ENCODE measurements at regions not wholly inside any gene's neighbourhood (a gene's known extent, or its start where the extent isn't known, plus 50 kb on each side); places are given as distances from the start of the nearest gene placed in this dataset.

GRCh38 chr11:97888641-97889040, 1132.1 kb upstream of the CNTN5 start:
- ChIA-PET CTCF (no interaction called here), POLR2A (no interaction called here)
- TF ChIP-seq BHLHE40 (IDR thresholded peaks at IDR 0.05; ENCODE audit: borderline replicate concordance): no peak
- no peak for TF ChIP-seq TARDBP (IDR thresholded peaks at IDR 0.05)
- TF ChIP-seq NFRKB (IDR thresholded peaks at IDR 0.05): no peak
- no peak for TF ChIP-seq CTBP1 (IDR thresholded peaks at IDR 0.05; ENCODE audit: borderline replicate concordance)
- TF ChIP-seq SUZ12 (IDR thresholded peaks at IDR 0.05): no peak
- TF ChIP-seq FOXA1 (IDR thresholded peaks at IDR 0.05): no peak
- no peak for TF ChIP-seq ELF4 (IDR thresholded peaks at IDR 0.05)
- TF ChIP-seq ARNT (IDR thresholded peaks at IDR 0.05): no peak
- DNase-seq (ENCODE audit: extremely low spot score): no peak

- ChIA-PET POLR2A (no interaction called here), CTCF (no interaction called here)
- TF ChIP-seq NFRKB (IDR thresholded peaks at IDR 0.05) (no peak), FOXM1 (IDR thresholded peaks at IDR 0.05; ENCODE audit: borderline replicate concordance) (no peak)
- DNase-seq (ENCODE audit: extremely low spot score): no peak
Observed at GRCh38 chr11:97890466-97890865, 1130.3 kb upstream of the CNTN5 start.

- TF ChIP-seq CTBP1 (IDR thresholded peaks at IDR 0.05; ENCODE audit: borderline replicate concordance) (no peak), L3MBTL2 (conservative IDR thresholded peaks at IDR 0.05) (no peak), LEF1 (IDR thresholded peaks at IDR 0.05; ENCODE audit: borderline replicate concordance) (no peak)
- ChIA-PET POLR2A (no interaction called here), CTCF (no interaction called here)
Observed at GRCh38 chr11:97893612-97894011, 1127.1 kb upstream of the CNTN5 start.

GRCh38 chr11:97894978-97895377, 1125.8 kb upstream of the CNTN5 start:
- CTCF ChIA-PET: no interaction called here
- TF ChIP-seq FOXA1 (IDR thresholded peaks at IDR 0.05) (no peak), LEF1 (IDR thresholded peaks at IDR 0.05; ENCODE audit: borderline replicate concordance) (no peak), NFRKB (IDR thresholded peaks at IDR 0.05) (no peak), ZNF384 (IDR thresholded peaks at IDR 0.05) (no peak), TARDBP (IDR thresholded peaks at IDR 0.05) (no peak), CTBP1 (IDR thresholded peaks at IDR 0.05; ENCODE audit: borderline replicate concordance) (no peak), PKNOX1 (IDR thresholded peaks at IDR 0.05) (no peak), BHLHE40 (IDR thresholded peaks at IDR 0.05; ENCODE audit: borderline replicate concordance) (no peak), HDGF (IDR thresholded peaks at IDR 0.05; ENCODE audit: borderline replicate concordance) (no peak), FOXK2 (IDR thresholded peaks at IDR 0.05) (no peak), FOXM1 (IDR thresholded peaks at IDR 0.05; ENCODE audit: borderline replicate concordance) (no peak), SUZ12 (IDR thresholded peaks at IDR 0.05) (no peak), ARNT (IDR thresholded peaks at IDR 0.05) (no peak), L3MBTL2 (conservative IDR thresholded peaks at IDR 0.05) (no peak), SP1 (IDR thresholded peaks at IDR 0.05) (no peak), ELF4 (IDR thresholded peaks at IDR 0.05) (no peak)
- POLR2A ChIA-PET: no interaction called here

More at GRCh38 chr11:97893612-97894011, 1127.1 kb upstream of the CNTN5 start:
- DNase-seq (ENCODE audit: extremely low spot score): no peak

GRCh38 chr11:97895572-97895971, 1125.2 kb upstream of the CNTN5 start:
- ChIA-PET CTCF (no interaction called here), POLR2A (no interaction called here)
- TF ChIP-seq ELF4 (IDR thresholded peaks at IDR 0.05) (no peak), SP1 (IDR thresholded peaks at IDR 0.05) (no peak), ARNT (IDR thresholded peaks at IDR 0.05) (no peak), FOXM1 (IDR thresholded peaks at IDR 0.05; ENCODE audit: borderline replicate concordance) (no peak), ZNF384 (IDR thresholded peaks at IDR 0.05) (no peak), HDGF (IDR thresholded peaks at IDR 0.05; ENCODE audit: borderline replicate concordance) (no peak), TARDBP (IDR thresholded peaks at IDR 0.05) (no peak), FOXA1 (IDR thresholded peaks at IDR 0.05) (no peak), NFRKB (IDR thresholded peaks at IDR 0.05) (no peak), BHLHE40 (IDR thresholded peaks at IDR 0.05; ENCODE audit: borderline replicate concordance) (no peak), FOXK2 (IDR thresholded peaks at IDR 0.05) (no peak), LEF1 (IDR thresholded peaks at IDR 0.05; ENCODE audit: borderline replicate concordance) (no peak), PKNOX1 (IDR thresholded peaks at IDR 0.05) (no peak), CTBP1 (IDR thresholded peaks at IDR 0.05; ENCODE audit: borderline replicate concordance) (no peak), L3MBTL2 (conservative IDR thresholded peaks at IDR 0.05) (no peak), SUZ12 (IDR thresholded peaks at IDR 0.05) (no peak)
- no peak for DNase-seq (ENCODE audit: extremely low spot score)

More at GRCh38 chr11:97894978-97895377, 1125.8 kb upstream of the CNTN5 start:
- DNase-seq (ENCODE audit: extremely low spot score): no peak

- CTCF ChIA-PET: no interaction called here
- no peak for DNase-seq (ENCODE audit: extremely low spot score)
- POLR2A ChIA-PET: no interaction called here
- TF ChIP-seq ELF4 (IDR thresholded peaks at IDR 0.05): no peak
- no peak for TF ChIP-seq L3MBTL2 (conservative IDR thresholded peaks at IDR 0.05)
- TF ChIP-seq FOXK2 (IDR thresholded peaks at IDR 0.05): no peak
- TF ChIP-seq SP1 (IDR thresholded peaks at IDR 0.05): no peak
- TF ChIP-seq CTBP1 (IDR thresholded peaks at IDR 0.05; ENCODE audit: borderline replicate concordance): no peak
- no peak for TF ChIP-seq ZNF384 (IDR thresholded peaks at IDR 0.05)
- no peak for TF ChIP-seq ARNT (IDR thresholded peaks at IDR 0.05)
- no peak for TF ChIP-seq TARDBP (IDR thresholded peaks at IDR 0.05)
- no peak for TF ChIP-seq HDGF (IDR thresholded peaks at IDR 0.05; ENCODE audit: borderline replicate concordance)
- no peak for TF ChIP-seq SUZ12 (IDR thresholded peaks at IDR 0.05)
- TF ChIP-seq BHLHE40 (IDR thresholded peaks at IDR 0.05; ENCODE audit: borderline replicate concordance): no peak
- TF ChIP-seq NFRKB (IDR thresholded peaks at IDR 0.05): no peak
- TF ChIP-seq LEF1 (IDR thresholded peaks at IDR 0.05; ENCODE audit: borderline replicate concordance): no peak
- TF ChIP-seq FOXA1 (IDR thresholded peaks at IDR 0.05): no peak
- no peak for TF ChIP-seq FOXM1 (IDR thresholded peaks at IDR 0.05; ENCODE audit: borderline replicate concordance)
- no peak for TF ChIP-seq PKNOX1 (IDR thresholded peaks at IDR 0.05)
Observed at GRCh38 chr11:97902828-97903227, 1117.9 kb upstream of the CNTN5 start.
